Thyroid gland (tissue), 4 donors: ENCODE measurements at regions not wholly inside any gene's neighbourhood (a gene's known extent, or its start where the extent isn't known, plus 50 kb on each side); places are given as distances from the start of the nearest gene placed in this dataset.

ENCODE experiments used
- DNase-seq, 2 donors: peaks; one replicate each; pipeline ENCODE4 v3.0.0-alpha.2; 2019
- H3K27ac ChIP-seq, 3 donors: fragments of 200-600 bp; sonication (generic); 1 replicate in 2 of 3; 2 replicates in 1 of 3; pipeline ENCODE4 v1.5.1; 2016 to 2019; ENCODE audit warnings: mild to moderate bottlenecking in 1 of 3, moderate library complexity in 1 of 3
- H3K27me3 ChIP-seq: fragments of 200-600 bp; sonication (generic); one replicate; pipeline ENCODE4 v1.5.1; 2019
- H3K36me3 ChIP-seq, 2 donors: fragments of 200-600 bp; sonication (generic); one replicate each; pipeline ENCODE4 v1.5.1; 2016 to 2019
- H3K4me1 ChIP-seq, 2 donors: fragments of 200-600 bp; sonication (generic); one replicate each; pipeline ENCODE4 v1.5.1; 2017 to 2019
- H3K4me3 ChIP-seq, 3 donors: fragments of 200-600 bp; sonication (generic); replicated peaks in 1 of 3; 1 replicate in 2 of 3; 2 replicates in 1 of 3; pipeline ENCODE4 v1.5.1; 2016; ENCODE audit warnings: mild to moderate bottlenecking in 1 of 3
- H3K9me3 ChIP-seq: fragments of 200-600 bp; sonication (generic); one replicate; pipeline ENCODE4 v1.5.1; 2017
- POLR2A ChIP-seq, 2 donors: fragments of 450-650 bp; IDR thresholded peaks; one replicate each; pipeline ENCODE4 v1.6.1; 2017; ENCODE audit warnings: antibody characterized with exemption in 2 of 2, mild to moderate bottlenecking in 2 of 2, moderate library complexity in 1 of 2
- WGBS, 2 donors: methylation state at CpG; one replicate each; pipeline ENCODE4 v1.1.5; 2017; 5-methylcytosine and 5-hydroxymethylcytosine counted together
- intact Hi-C: fragments of 100-400 bp; cut with DNase I; formaldehyde crosslinking; loops from one replicate; pipeline ENCODE4 v1.15.1; 2023
- TF ChIP-seq, protein P1 (sequence below), 6 experiments: fragments of 200-600 bp in 3 of 6; fragments of 450-650 bp in 3 of 6; sonication (generic) in 3 of 6; IDR thresholded peaks; one replicate each; pipeline ENCODE4 v1.5.1; 2016 to 2019; ENCODE audit warnings: antibody characterized with exemption in 6 of 6, mild to moderate bottlenecking in 2 of 6, inconsistent platforms in 1 of 6, moderate library complexity in 1 of 6

DNA sequence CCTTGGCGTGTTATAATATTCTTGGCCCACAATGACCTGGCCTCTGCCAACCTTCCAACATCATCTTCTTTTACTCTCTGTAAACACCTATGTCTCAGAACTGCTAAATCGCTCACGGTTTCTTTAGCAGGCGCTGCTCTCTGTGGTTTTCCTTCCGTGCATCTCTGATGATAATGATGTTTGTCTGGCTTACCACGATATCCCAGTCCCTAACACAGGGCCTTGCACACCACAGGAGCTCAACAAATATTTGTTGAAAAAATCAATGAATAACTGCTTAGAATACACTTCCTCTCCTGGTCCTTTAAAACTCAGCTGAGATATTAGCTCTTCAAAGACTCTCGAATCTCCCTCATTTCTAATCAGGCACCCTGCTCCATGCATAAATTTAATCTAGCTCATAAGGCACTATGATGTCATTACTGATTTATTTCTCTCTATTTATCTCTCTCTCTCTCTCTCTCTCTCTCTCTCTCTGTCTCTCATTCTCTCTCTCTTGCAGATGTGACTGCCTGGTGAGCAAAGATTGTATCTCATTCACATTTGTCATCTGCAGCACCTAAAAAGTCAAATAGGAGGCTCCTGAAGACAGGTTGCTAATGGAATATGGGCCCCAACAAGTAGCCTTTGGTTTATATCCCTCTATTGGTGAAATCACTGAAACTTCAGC, 206.4 kb downstream of the NHLRC3 start:
- no peak for DNase-seq
- Histone ChIP-seq H3K9me3 (no peaks in the 10 kb centered on the region), H3K27ac (no peak overlapping the region), H3K27me3 (no peaks in the 10 kb centered on the region), H3K36me3 (no peaks in the 10 kb centered on the region), H3K4me1 (no peaks in the 10 kb centered on the region), H3K4me3 (no peak overlapping the region)
- no peak for TF ChIP-seq POLR2A (IDR thresholded peaks at IDR 0.05)
- TF ChIP-seq, protein P1, sequence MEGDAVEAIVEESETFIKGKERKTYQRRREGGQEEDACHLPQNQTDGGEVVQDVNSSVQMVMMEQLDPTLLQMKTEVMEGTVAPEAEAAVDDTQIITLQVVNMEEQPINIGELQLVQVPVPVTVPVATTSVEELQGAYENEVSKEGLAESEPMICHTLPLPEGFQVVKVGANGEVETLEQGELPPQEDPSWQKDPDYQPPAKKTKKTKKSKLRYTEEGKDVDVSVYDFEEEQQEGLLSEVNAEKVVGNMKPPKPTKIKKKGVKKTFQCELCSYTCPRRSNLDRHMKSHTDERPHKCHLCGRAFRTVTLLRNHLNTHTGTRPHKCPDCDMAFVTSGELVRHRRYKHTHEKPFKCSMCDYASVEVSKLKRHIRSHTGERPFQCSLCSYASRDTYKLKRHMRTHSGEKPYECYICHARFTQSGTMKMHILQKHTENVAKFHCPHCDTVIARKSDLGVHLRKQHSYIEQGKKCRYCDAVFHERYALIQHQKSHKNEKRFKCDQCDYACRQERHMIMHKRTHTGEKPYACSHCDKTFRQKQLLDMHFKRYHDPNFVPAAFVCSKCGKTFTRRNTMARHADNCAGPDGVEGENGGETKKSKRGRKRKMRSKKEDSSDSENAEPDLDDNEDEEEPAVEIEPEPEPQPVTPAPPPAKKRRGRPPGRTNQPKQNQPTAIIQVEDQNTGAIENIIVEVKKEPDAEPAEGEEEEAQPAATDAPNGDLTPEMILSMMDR (IDR thresholded peaks at IDR 0.05), result no peak
- WGBS, 2 donors, result 85 to 86% methylated on average over 7 of the region's 7 CpGs
- intact Hi-C loops, result no loop called here

DNA sequence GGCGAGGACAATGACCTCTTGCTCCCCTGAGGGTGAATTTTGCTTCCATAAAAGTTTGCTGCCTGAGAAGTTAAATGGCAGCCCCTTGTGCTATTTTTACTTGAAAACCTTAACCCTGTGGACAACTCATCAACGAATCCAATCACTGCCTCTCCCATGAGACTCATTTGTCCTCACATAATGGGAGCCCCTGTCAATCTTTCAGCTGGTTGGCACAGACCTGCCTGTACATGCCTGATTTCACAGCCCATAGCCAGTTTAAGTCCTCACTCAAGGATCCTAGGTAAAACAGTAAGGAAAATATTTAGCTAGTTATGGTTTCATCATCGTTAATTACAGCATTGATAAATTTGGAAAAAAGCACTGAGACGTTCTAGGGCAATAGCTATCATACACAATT, 207.4 kb downstream of the NHLRC3 start:
- H3K36me3 ChIP-seq, result no peaks in the 10 kb centered on the region
- no peak for DNase-seq
- intact Hi-C loops, result no loop called here
- no peaks in the 10 kb centered on the region for H3K27me3 ChIP-seq
- no peak overlapping the region for H3K4me3 ChIP-seq
- 78 to 81% methylated on average over 4 of the region's 4 CpGs for WGBS, 2 donors
- no peak overlapping the region for H3K27ac ChIP-seq
- H3K9me3 ChIP-seq, result no peaks in the 10 kb centered on the region
- H3K4me1 ChIP-seq, result no peaks in the 10 kb centered on the region
- no peak for TF ChIP-seq POLR2A (IDR thresholded peaks at IDR 0.05)

DNA sequence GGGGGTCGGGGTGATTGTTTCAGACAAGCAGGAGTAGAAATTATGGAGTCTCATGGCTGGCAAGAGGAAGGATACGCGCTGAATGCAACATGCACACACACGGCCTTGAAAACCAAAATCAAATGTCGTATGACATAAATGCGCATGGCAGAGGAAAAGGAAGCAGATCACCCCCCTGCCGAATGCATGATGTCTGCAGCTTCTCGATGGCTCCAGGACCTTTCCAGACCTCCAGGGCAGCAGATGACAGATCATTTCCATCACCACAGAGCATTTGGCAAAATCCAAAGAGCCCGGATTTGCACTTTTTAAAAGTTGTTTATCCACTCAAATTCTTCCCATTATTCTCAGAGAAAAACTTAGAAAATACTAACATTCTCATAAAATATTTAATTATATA, 211.7 kb downstream of the NHLRC3 start:
- intact Hi-C loops, result no loop called here
- no peaks in the 10 kb centered on the region for H3K9me3 ChIP-seq
- no peaks in the 10 kb centered on the region for H3K4me1 ChIP-seq
- DNase-seq, result no peak
- no peak overlapping the region for H3K4me3 ChIP-seq
- no peaks in the 10 kb centered on the region for H3K36me3 ChIP-seq
- TF ChIP-seq POLR2A (IDR thresholded peaks at IDR 0.05), result no peak
- TF ChIP-seq, protein P1 (IDR thresholded peaks at IDR 0.05), result no peak
- 75 to 83% methylated on average over 9 of the region's 9 CpGs for WGBS, 2 donors
- H3K27ac ChIP-seq, result no peak overlapping the region
- H3K27me3 ChIP-seq, result no peaks in the 10 kb centered on the region

DNA sequence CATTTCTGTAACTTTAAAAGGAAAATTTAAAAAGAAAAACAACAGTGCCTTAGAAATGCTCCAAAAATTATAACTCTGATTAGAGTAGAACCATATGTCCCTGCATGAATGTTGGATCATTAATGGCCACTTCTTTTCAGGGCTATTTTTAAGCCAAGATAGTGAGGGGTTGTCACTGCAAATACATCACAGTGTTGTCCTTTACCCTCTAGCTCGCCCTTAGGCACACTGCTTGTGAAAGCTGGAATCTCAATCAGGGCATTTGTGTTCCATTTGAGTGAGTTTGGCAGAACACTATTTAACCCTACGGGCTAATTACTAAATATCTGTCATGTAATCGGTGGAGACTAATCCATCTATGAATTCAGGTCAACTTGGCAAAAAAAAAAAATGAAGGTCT, 212.2 kb downstream of the NHLRC3 start:
- no peak for DNase-seq
- Histone ChIP-seq H3K27me3 (no peaks in the 10 kb centered on the region), H3K4me1 (no peaks in the 10 kb centered on the region), H3K9me3 (no peaks in the 10 kb centered on the region), H3K4me3 (no peak overlapping the region), H3K27ac (no peak overlapping the region), H3K36me3 (no peaks in the 10 kb centered on the region)
- intact Hi-C loops, result no loop called here
- TF ChIP-seq, protein P1 (IDR thresholded peaks at IDR 0.05), result no peak
- TF ChIP-seq POLR2A (IDR thresholded peaks at IDR 0.05), result no peak
- WGBS, 2 donors, result 59 to 69% methylated on average over 3 of the region's 3 CpGs

DNA sequence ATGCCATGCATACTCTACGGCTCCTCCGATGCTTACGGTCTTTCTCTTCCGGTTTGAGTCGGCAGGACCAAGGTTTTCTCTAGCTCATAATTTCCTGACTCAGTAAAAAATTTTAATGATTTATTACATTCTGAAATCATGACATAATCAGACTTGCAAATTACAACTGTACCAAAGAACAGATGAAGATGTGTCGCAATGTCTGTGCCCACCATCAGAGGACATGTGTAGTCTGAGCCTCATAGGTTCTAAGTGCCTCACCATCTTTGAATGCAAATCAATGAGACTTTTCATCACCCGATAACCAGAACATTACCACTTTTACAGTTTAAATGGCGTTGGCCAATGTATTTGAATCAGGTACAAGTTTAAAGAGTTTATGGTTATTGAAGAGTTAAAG, 213.1 kb downstream of the NHLRC3 start:
- TF ChIP-seq POLR2A (IDR thresholded peaks at IDR 0.05), result no peak
- TF ChIP-seq, protein P1 (IDR thresholded peaks at IDR 0.05), result no peak
- 95 to 98% methylated on average over 8 of the region's 8 CpGs for WGBS, 2 donors

More for the DNA sequence above, 213.1 kb downstream of the NHLRC3 start:
- no peak for DNase-seq
- Histone ChIP-seq H3K9me3 (no peaks in the 10 kb centered on the region), H3K4me3 (no peak overlapping the region), H3K27ac (no peak overlapping the region), H3K27me3 (no peaks in the 10 kb centered on the region), H3K36me3 (no peaks in the 10 kb centered on the region), H3K4me1 (no peaks in the 10 kb centered on the region)
- intact Hi-C loops, result no loop called here
